Stimulated activated CD4-positive, alpha-beta T cell treated with anti-CD3 and anti-CD28 coated beads, Interleukin-4, amount 100 ng/mL, for 48 hours (primary cell): ENCODE measurements at regions not wholly inside any gene's neighbourhood (a gene's known extent, or its start where the extent isn't known, plus 50 kb on each side); places are given as distances from the start of the nearest gene placed in this dataset.

Experiments used
- DNase-seq, 2 donors: peaks; one replicate each; pipeline ENCODE4 v3.0.0-alpha.2; 2020; ENCODE audit warnings: low read depth in 2 of 2

GRCh38 chr1:55276671-55277376 is 61.7 kb upstream of the USP24 start:
- no peak for DNase-seq

- DNase-seq: no peak
These were observed 60.8 kb upstream of the USP24 start for GRCh38 chr1:55275941-55276341.

- no peak for DNase-seq
These were observed 60.1 kb upstream of the USP24 start for GRCh38 chr1:55275151-55275748.

- DNase-seq: no peak
These were observed 57.8 kb upstream of the USP24 start for GRCh38 chr1:55272994-55273393.
